TTC549 (cell line): ENCODE measurements at regions not wholly inside any gene's neighbourhood (a gene's known extent, or its start where the extent isn't known, plus 50 kb on each side); places are given as distances from the start of the nearest gene placed in this dataset.

ENCODE experiments used
- FAIRE-seq: peaks from 2 replicates; lab custom pipeline; 2012; peaks lifted over from hg19 to GRCh38; lab: Jason Lieb, UNC

- FAIRE-seq, result no peak
Measured at GRCh38 chr12:92221656-92222315, 76.1 kb upstream of the BTG1 start.

DNA sequence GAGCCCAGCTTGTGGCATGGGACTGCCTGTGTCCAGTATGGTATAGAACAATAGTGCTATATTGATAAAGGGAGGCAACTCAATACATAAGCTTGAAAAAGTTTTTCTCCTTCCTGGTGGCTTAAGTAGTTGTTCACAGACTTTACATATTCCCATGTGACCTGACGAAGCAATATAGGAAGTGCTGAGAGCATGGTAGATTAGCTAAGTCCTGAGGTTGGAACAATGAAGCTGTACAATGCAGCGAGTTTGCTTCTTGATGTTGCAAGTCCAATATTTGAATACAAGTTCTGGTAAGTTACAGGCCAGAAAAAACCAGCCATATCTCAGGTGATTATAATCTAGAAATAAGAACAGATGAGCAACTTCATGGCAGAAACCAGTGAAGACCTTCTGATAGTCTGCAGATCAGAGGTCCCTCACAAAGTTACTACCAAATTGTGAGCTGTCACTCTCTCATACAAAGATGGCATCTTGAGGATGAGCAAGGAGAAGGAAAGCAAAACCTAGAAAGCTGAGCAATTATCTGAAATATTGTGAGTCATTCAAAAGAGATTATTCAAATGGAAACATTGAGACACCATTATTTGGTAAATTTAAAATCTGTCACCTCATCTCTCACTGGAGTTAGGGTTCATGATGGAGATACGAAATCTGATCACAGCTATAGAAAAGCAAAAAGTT, 72.9 kb upstream of the BTG1 start:
- FAIRE-seq, result no peak

GRCh38 chr12:92216092-92216491, 70.4 kb upstream of the BTG1 start:
- FAIRE-seq, result no peak

DNA sequence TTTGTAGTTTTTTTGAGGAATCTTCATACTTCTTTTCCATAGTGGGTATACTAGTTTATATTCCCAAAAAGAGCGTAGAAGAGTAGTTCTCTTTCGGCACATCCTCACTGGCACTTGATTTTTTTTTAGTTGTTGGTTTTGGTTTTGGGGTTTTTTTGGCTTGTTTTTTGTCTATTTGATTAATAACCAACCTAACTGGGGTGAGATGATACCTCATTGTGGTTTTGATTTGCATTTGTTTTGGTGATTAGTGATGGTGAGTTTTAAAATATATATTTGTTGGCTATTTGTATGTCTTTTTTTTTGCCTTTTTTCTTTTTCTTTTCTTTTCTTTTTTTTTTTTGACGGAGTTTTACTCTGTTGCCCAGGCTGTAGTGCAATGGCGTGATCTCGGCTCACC, 69.7 kb upstream of the BTG1 start:
- FAIRE-seq, result no peak

DNA sequence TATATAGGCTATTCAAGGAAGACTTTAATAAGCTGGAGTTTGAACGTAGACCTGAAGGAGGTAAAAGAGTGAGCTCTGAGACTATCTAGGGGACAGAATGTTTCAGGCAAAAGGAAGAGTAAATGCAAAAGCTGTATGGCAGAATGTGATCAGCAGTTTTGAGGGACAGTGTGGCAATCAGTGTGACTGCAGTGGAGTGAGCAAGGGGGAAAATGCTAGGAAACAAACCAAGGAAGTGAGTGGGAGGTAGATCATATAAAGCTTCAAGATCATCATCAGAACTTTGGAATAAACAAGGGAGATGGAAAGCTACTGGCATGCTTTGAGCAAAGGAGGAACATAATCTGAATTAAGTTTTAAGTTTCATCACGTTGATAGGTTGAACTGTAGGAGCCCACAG, 67.5 kb upstream of the BTG1 start:
- FAIRE-seq, result no peak

DNA sequence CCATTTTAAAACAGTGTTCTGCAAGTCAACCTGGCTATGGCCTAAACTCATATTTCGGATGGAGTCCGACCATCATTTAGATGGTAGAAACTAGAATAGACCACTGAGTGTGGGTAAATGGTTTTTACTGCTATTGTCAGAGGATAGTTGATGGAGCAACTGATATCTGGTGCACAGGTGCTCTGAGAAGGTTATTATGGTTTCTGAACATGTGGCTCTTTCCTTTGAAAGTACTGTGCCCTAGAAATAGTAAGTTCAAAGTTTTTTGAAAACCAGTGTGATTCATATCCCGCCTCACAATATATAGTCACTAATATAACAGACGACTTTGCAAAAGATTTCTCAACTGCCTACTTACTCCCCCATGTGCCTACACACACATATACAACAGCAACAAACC, 64.4 kb upstream of the BTG1 start:
- no peak for FAIRE-seq

- no peak for FAIRE-seq
Measured at GRCh38 chr12:92208613-92209121, 63.0 kb upstream of the BTG1 start.

DNA sequence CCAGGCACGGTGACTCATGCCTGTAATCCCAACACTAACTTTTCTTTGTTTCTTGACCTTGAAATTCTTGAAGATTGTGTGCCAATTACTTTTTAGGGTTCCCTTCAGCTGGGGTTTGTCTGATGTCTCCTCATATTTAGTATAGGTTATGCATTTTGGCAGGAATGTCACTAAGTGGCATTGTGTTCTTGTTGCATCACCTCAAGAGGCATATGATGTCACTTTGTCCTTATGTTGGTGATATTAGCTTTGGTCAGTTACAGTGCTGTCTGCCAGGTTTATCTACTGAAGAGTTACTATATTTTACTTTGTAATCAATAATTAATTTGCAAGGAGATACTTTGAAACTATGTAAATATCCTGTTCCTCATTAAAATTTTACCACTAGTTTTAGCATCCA, 61.0 kb upstream of the BTG1 start:
- no peak for FAIRE-seq

- no peak for FAIRE-seq
Measured at GRCh38 chr12:92206011-92206410, 60.4 kb upstream of the BTG1 start.

GRCh38 chr12:92199819-92200576, 54.4 kb upstream of the BTG1 start:
- FAIRE-seq, result no peak

DNA sequence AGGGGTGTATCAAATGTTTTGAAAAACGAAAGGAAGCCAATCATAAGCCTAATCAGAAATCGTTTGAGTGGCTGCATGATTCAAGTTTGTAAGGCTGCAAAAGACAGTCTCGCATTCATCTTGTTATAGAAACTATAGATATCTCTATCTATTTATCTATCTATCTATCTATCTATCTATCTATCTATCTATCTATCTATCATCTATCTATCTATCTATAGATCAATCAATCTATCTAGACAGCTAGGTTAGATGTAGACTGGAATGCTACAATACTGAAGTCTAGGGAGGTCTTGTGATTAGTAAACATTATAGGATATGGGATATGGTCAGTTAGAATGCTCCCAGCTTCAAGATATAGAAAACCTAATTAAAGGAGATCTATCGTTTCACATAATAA, 52.2 kb upstream of the BTG1 start:
- no peak for FAIRE-seq

DNA sequence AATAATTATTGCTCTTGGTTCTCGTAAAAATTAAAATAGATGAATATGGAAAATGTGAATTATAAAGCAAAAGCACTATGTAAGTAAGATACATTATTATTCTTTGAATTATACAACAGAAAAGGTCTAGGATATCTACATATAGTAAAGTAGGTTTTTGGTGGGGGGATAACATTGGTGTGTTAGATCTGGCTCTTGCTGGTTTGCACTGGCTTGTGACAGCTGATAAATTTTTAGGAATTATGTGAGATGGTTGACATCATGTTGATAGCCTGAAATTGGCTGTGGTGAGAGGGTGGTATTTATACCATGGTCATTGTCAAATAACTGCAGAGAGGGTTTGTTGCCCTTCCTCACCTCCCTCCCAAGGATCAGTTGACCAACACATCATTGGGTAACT, 50.7 kb upstream of the BTG1 start:
- no peak for FAIRE-seq
